ENCODE measurements at regions not wholly inside any gene's neighbourhood (a gene's known extent, or its start where the extent isn't known, plus 50 kb on each side); places are given as distances from the start of the nearest gene placed in this dataset.
"Not testable (repeated sequence)": the region's sequence is repeated elsewhere in the genome, so short reads cannot be mapped to it uniquely, and the experiment has no call there.

GRCh38 chr6:43887340-43887858, 117.4 kb downstream of the VEGFA start:
- peaks cover 24% of the 10 kb centered on the region for H3K27me3 Mint-ChIP-seq
- no peaks in the 10 kb centered on the region for H3K9me3 Mint-ChIP-seq
- peaks cover 66% of the 10 kb centered on the region for H3K4me1 Mint-ChIP-seq (ENCODE audit: low read depth)
- H3K4me3 Mint-ChIP-seq: no peak overlapping the region
- H3K27ac Mint-ChIP-seq: no peak overlapping the region
- intact Hi-C loops (cut with micrococcal nuclease): no loop called here
- H3K36me3 Mint-ChIP-seq (ENCODE audit: low read depth): no peaks in the 10 kb centered on the region

DNA sequence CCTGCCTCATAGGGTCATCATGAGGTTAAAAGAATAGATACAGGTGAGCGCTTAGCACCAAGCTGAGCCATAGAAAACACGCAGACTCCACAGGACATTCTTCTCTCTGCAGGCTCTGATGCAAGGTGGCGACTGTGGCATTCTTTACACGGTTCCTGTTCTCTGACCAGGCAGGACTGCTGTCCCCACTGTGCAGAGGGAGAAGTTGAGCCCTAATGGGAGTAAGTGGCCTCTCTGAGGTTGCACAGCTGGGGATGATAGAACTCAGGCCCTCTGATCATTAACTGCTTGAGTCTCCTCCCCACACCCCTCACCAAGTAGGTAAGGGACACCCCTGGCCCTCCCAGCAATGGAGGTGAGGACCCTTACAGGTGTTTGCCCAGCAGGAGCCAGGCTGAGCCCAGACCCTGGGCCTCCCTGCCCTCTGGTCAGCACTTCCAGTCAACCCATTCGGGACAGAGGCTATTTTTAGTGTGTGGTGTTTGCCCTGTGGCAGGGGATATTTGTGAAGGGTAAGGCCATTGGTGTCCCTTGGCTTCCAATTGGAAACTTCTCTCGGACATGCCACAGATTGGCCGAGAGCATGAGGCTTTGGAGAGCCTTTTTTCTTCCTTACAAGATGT, 116.8 kb downstream of the VEGFA start:
- H3K9me3 Mint-ChIP-seq: no peaks in the 10 kb centered on the region
- no peak overlapping the region for H3K4me3 Mint-ChIP-seq
- H3K27ac Mint-ChIP-seq: peak overlapping the region; percentile 95
- peaks cover 22% of the 10 kb centered on the region for H3K27me3 Mint-ChIP-seq
- no peaks in the 10 kb centered on the region for H3K36me3 Mint-ChIP-seq (ENCODE audit: low read depth)
- intact Hi-C loops (cut with micrococcal nuclease): no loop called here
- H3K4me1 Mint-ChIP-seq (ENCODE audit: low read depth): peaks cover 67% of the 10 kb centered on the region

- H3K4me1 Mint-ChIP-seq (ENCODE audit: low read depth): peaks cover 66% of the 10 kb centered on the region
- H3K27me3 Mint-ChIP-seq: peaks cover 16% of the 10 kb centered on the region
Measured at GRCh38 chr6:43886067-43886461, 116.1 kb downstream of the VEGFA start.

DNA sequence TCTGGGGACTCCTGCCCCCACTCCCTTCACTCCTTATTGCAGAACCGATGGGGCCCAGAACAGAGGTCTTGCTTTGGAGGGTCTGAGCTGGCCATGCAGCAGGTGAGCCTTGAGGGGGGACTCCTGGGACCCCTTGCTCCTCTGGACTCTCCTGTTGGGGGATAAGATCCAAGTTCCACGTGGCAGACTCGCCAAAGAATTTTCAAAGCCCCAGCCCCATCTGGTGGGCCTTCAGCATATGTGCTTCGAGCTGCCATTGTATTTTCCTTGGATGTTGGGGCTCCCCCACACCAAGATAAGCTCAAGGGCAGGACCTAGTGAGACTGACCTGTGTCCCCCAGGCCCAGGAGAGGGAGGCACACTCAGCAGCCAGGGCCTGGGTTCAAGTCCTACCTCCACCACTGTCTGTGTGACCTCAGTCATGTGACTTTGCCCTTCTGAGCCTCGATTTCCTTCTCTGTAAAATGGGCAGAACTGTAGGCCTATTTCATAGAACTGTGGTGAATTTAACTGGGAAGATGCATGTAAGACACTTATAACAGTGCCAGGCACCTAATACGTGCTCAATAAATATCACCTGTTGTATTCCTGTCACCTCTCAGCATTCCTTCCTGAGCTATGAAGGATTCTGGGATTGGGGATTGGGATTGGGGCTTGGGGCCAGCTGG, 115.5 kb downstream of the VEGFA start:
- H3K4me3 Mint-ChIP-seq: peak overlapping the region; percentile 17

More at GRCh38 chr6:43886067-43886461, 116.1 kb downstream of the VEGFA start:
- intact Hi-C loops (cut with micrococcal nuclease): no loop called here
- Mint-ChIP-seq H3K36me3 (ENCODE audit: low read depth) (no peaks in the 10 kb centered on the region), H3K27ac (peak overlapping the region; percentile 95), H3K4me3 (no peak overlapping the region), H3K9me3 (no peaks in the 10 kb centered on the region)

GRCh38 chr6:43884652-43885022, 114.6 kb downstream of the VEGFA start:
- H3K4me3 Mint-ChIP-seq: peak overlapping the region; percentile 15
- H3K27ac Mint-ChIP-seq: peak overlapping the region; percentile 95
- peaks cover 6% of the 10 kb centered on the region for H3K27me3 Mint-ChIP-seq
- no peaks in the 10 kb centered on the region for H3K36me3 Mint-ChIP-seq (ENCODE audit: low read depth)
- intact Hi-C loops (cut with micrococcal nuclease): loop anchor here (5.0 kb wide), 1 partner anchor 33 kb away; no protein-coding TSS in a partner anchor
- H3K4me1 Mint-ChIP-seq (ENCODE audit: low read depth): peaks cover 62% of the 10 kb centered on the region
- H3K9me3 Mint-ChIP-seq: no peaks in the 10 kb centered on the region

More for the DNA sequence above, 115.5 kb downstream of the VEGFA start:
- H3K36me3 Mint-ChIP-seq (ENCODE audit: low read depth): no peaks in the 10 kb centered on the region
- intact Hi-C loops (cut with micrococcal nuclease): no loop called here
- H3K9me3 Mint-ChIP-seq: no peaks in the 10 kb centered on the region
- H3K27me3 Mint-ChIP-seq: peaks cover 12% of the 10 kb centered on the region
- peaks cover 62% of the 10 kb centered on the region for H3K4me1 Mint-ChIP-seq (ENCODE audit: low read depth)
- H3K27ac Mint-ChIP-seq: peak overlapping the region; percentile 95

GRCh38 chr6:43883847-43884651, 114.0 kb downstream of the VEGFA start:
- intact Hi-C loops (cut with micrococcal nuclease): loop anchor here (5.0 kb wide), 1 partner anchor 33 kb away; no protein-coding TSS in a partner anchor
- Mint-ChIP-seq H3K27me3 (peaks cover 6% of the 10 kb centered on the region), H3K36me3 (ENCODE audit: low read depth) (no peaks in the 10 kb centered on the region), H3K4me3 (peak overlapping the region; percentile 45), H3K9me3 (no peaks in the 10 kb centered on the region), H3K27ac (peak overlapping the region; percentile 95), H3K4me1 (ENCODE audit: low read depth) (peaks cover 62% of the 10 kb centered on the region)

DNA sequence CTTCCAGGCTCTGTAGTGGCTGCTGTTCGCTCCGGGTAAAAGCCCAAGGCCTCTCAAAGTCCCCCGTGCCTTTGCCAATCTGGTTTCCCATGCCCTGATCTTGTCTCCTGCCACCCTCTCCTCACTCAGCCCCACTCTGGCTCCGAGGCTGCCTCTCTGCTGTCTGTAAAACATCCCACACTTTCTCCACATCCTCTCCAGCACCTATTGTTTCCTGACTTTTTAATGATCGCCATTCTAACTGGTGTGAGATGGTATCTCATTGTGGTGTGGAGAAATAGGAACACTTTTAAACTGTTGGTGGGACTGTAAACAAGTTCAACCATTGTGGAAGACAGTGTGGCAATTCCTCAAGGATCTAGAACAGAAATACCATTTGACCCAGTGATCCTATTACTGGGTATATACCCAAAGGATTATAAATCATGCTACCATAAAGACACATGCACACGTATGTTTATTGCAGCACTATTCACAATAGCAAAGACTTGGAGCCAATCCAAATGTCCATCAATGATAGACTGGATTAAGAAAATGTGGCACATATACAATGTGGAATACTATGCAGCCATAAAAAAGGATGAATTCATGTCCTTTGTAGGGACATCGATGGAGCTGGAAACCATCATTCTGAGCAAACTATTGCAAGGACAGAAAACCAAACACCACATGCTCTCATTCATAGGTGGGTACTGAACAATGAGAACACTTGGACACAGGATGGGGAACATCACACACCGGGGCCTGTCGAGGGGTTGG, 112.9 kb downstream of the VEGFA start:
- not testable (repeated sequence) for H3K36me3 Mint-ChIP-seq (ENCODE audit: low read depth); H3K4me3 Mint-ChIP-seq; H3K9me3 Mint-ChIP-seq; H3K27me3 Mint-ChIP-seq; H3K27ac Mint-ChIP-seq
- peaks cover 63% of the 10 kb centered on the region for H3K4me1 Mint-ChIP-seq (ENCODE audit: low read depth)
- intact Hi-C loops (cut with micrococcal nuclease): loop anchor here (5.0 kb wide), 1 partner anchor 34 kb away; no protein-coding TSS in a partner anchor

GRCh38 chr6:43880236-43881137, 110.5 kb downstream of the VEGFA start:
- Mint-ChIP-seq H3K4me1 (ENCODE audit: low read depth) (peaks cover 42% of the 10 kb centered on the region), H3K36me3 (ENCODE audit: low read depth) (no peaks in the 10 kb centered on the region), H3K4me3 (no peak overlapping the region), H3K9me3 (no peaks in the 10 kb centered on the region), H3K27me3 (peaks cover 1% of the 10 kb centered on the region), H3K27ac (peak overlapping the region; percentile 20)
- intact Hi-C loops (cut with micrococcal nuclease): loop anchor here (5.0 kb wide), 1 partner anchor 37 kb away; no protein-coding TSS in a partner anchor

DNA sequence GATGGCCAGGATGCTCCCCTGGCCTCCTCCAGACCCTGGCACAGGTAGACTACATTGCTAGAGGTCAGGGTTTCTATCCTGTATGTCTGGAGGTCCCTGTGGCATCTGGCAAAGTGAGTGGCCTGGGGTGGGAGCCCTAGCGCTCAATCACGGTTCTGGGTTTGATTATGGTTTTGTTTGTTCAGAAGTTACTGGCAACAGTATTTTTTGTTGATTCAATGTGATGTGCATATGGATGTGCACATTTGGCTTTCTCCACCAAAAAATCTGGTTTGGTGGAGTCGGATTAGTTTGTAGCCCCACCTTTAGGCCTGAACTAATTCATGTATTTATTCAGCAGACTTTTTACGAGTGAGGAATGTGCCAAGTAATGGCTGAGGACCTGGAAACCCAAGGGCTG, 109.7 kb downstream of the VEGFA start:
- Mint-ChIP-seq H3K4me1 (ENCODE audit: low read depth) (peaks cover 38% of the 10 kb centered on the region), H3K36me3 (ENCODE audit: low read depth) (no peaks in the 10 kb centered on the region), H3K4me3 (no peak overlapping the region), H3K27ac (peak overlapping the region; percentile 20), H3K9me3 (no peaks in the 10 kb centered on the region), H3K27me3 (peaks cover 1% of the 10 kb centered on the region)
- intact Hi-C loops (cut with micrococcal nuclease): loop anchor here (5.0 kb wide), 1 partner anchor 38 kb away; no protein-coding TSS in a partner anchor

DNA sequence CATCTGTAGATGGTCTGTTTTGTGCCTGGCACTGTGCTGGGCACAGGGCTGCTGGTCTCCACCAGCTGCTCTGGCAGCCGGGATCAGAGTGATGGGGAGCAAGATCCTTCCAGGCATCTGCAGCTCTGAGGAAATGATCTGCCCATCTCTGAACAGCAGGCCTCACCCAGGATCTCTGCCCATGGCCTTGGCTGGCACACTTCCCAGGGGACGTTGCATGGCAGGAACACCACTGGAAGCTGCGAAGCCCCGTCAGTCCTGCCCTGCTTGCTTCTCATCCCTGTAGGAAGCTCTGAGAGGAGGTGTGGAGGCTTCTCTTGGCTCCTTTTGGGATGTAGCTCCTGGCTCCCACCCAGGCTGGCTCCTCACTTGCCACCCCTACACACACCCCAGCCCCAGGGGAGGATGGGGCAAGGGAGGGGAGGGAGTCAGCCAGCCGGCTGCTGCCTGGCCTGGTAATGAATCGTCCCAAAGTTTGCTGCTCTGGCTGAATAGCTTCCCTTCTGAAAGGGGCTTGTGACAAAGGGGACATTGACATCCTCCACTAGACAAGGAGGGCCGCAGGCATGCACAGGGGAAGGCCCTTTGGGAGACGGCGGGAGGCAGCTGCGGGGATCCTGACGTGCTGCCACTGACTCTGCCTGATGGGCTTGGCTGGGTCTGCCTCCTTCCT, 108.9 kb downstream of the VEGFA start:
- no peaks in the 10 kb centered on the region for H3K9me3 Mint-ChIP-seq
- peak overlapping the region; percentile 20 for H3K27ac Mint-ChIP-seq
- H3K4me3 Mint-ChIP-seq: no peak overlapping the region
- peaks cover 32% of the 10 kb centered on the region for H3K4me1 Mint-ChIP-seq (ENCODE audit: low read depth)
- H3K27me3 Mint-ChIP-seq: peaks cover 5% of the 10 kb centered on the region
- intact Hi-C loops (cut with micrococcal nuclease): no loop called here
- H3K36me3 Mint-ChIP-seq (ENCODE audit: low read depth): no peaks in the 10 kb centered on the region

GRCh38 chr6:43878127-43878634, 108.2 kb downstream of the VEGFA start:
- peaks cover 9% of the 10 kb centered on the region for H3K27me3 Mint-ChIP-seq
- no peak overlapping the region for H3K27ac Mint-ChIP-seq
- H3K4me3 Mint-ChIP-seq: no peak overlapping the region
- intact Hi-C loops (cut with micrococcal nuclease): no loop called here
- no peaks in the 10 kb centered on the region for H3K9me3 Mint-ChIP-seq
- peaks cover 24% of the 10 kb centered on the region for H3K4me1 Mint-ChIP-seq (ENCODE audit: low read depth)
- H3K36me3 Mint-ChIP-seq (ENCODE audit: low read depth): no peaks in the 10 kb centered on the region

GRCh38 chr6:43877463-43878126, 107.6 kb downstream of the VEGFA start:
- peak overlapping the region; percentile 28 for H3K27ac Mint-ChIP-seq
- intact Hi-C loops (cut with micrococcal nuclease): no loop called here
- no peaks in the 10 kb centered on the region for H3K36me3 Mint-ChIP-seq (ENCODE audit: low read depth)
- H3K4me3 Mint-ChIP-seq: no peak overlapping the region
- H3K4me1 Mint-ChIP-seq (ENCODE audit: low read depth): peaks cover 20% of the 10 kb centered on the region
- H3K9me3 Mint-ChIP-seq: no peaks in the 10 kb centered on the region
- peaks cover 12% of the 10 kb centered on the region for H3K27me3 Mint-ChIP-seq

Data from dendritic cell treated with granulocyte-macrophage colony-stimulating factor and Interleukin-4, amounts not matched to agents 40 ng/mL and 50 ng/mL, for 4 days (primary cell).